ENCODE measurements at regions not wholly inside any gene's neighbourhood (a gene's known extent, or its start where the extent isn't known, plus 50 kb on each side); places are given as distances from the start of the nearest gene placed in this dataset.

GRCh38 chr12:84089356-84089755, 823.2 kb downstream of the SLC6A15 start:
- Mint-ChIP-seq H3K27ac (no peak overlapping the region), H3K4me1 (no peaks in the 10 kb centered on the region), H3K36me3 (no peaks in the 10 kb centered on the region), H3K9me3 (peaks cover 0 to 9% (median 4%) of the 10 kb centered on the region in 7 donors), H3K27me3 (ENCODE audit: low read depth in 3 of 3) (no peaks in the 10 kb centered on the region), H3K4me3 (no peak overlapping the region)
- Histone ChIP-seq H3K27ac (ENCODE audit: low read depth in 1 of 2, low read length in 2 of 2) (no peak overlapping the region), H3K4me1 (ENCODE audit: control insufficient read depth in 1 of 2, insufficient read depth in 2 of 2, low read length in 2 of 2) (no peaks in the 10 kb centered on the region), H3K27me3 (ENCODE audit: control insufficient read depth in 2 of 2, insufficient read depth in 2 of 2, low read length in 2 of 2) (no peaks in the 10 kb centered on the region), H3K79me2 (ENCODE audit: insufficient read depth, low read length) (no peaks in the 10 kb centered on the region), H2AFZ (ENCODE audit: insufficient read depth, low read depth, low read length, poor library complexity, severe bottlenecking) (no peak overlapping the region), H3K4me2 (replicated peaks; ENCODE audit: extremely low read depth, low read length, poor library complexity, severe bottlenecking) (no peak overlapping the region), H4K20me1 (ENCODE audit: insufficient read depth, low read length) (no peaks in the 10 kb centered on the region), H3K9me3 (replicated peaks in 1 of 2; ENCODE audit: control insufficient read depth in 1 of 2, insufficient read depth in 1 of 2, low read length in 2 of 2) (peaks cover 0 to 10% of the 10 kb centered on the region in 2 donors), H3K9ac (ENCODE audit: insufficient read depth, low read length, poor library complexity, severe bottlenecking) (no peak overlapping the region), H3K36me3 (replicated peaks in 1 of 2; ENCODE audit: control insufficient read depth in 1 of 2, insufficient read depth in 2 of 2, low read length in 2 of 2) (no peaks in the 10 kb centered on the region), H3K4me3 (replicated peaks in 1 of 3; ENCODE audit: low read depth in 2 of 3, low read length in 3 of 3) (no peak overlapping the region)
- no peak for TF ChIP-seq CTCF (IDR thresholded peaks at IDR 0.05)
- no peak for DNase-seq
- intact Hi-C loops (cut with micrococcal nuclease): no loop called here
- 100% methylated on average over 1 of the region's 4 CpGs for WGBS (ENCODE audit: insufficient coverage)

- no peaks in the 10 kb centered on the region for H3K9me3 ChIP-seq (replicated peaks in 1 of 2; ENCODE audit: control insufficient read depth in 1 of 2, insufficient read depth in 1 of 2, low read length in 2 of 2)
- DNase-seq: no peak
- no peaks in the 10 kb centered on the region for H3K4me1 ChIP-seq (ENCODE audit: control insufficient read depth in 1 of 2, insufficient read depth in 2 of 2, low read length in 2 of 2)
- no peaks in the 10 kb centered on the region for H4K20me1 ChIP-seq (ENCODE audit: insufficient read depth, low read length)
- H3K27me3 ChIP-seq (ENCODE audit: control insufficient read depth in 2 of 2, insufficient read depth in 2 of 2, low read length in 2 of 2): no peaks in the 10 kb centered on the region
- no peak overlapping the region for H3K4me2 ChIP-seq (replicated peaks; ENCODE audit: extremely low read depth, low read length, poor library complexity, severe bottlenecking)
- no peak overlapping the region for H3K27ac ChIP-seq (ENCODE audit: low read depth in 1 of 2, low read length in 2 of 2)
- no peaks in the 10 kb centered on the region for H3K4me1 Mint-ChIP-seq
- no peak overlapping the region for H3K4me3 ChIP-seq (replicated peaks in 1 of 3; ENCODE audit: low read depth in 2 of 3, low read length in 3 of 3)
- H3K27me3 Mint-ChIP-seq (ENCODE audit: low read depth in 3 of 3): no peaks in the 10 kb centered on the region
- H3K27ac Mint-ChIP-seq: no peak overlapping the region
- H3K9ac ChIP-seq (ENCODE audit: insufficient read depth, low read length, poor library complexity, severe bottlenecking): no peak overlapping the region
- no peak overlapping the region for H3K4me3 Mint-ChIP-seq
- H3K79me2 ChIP-seq (ENCODE audit: insufficient read depth, low read length): no peaks in the 10 kb centered on the region
- WGBS (ENCODE audit: insufficient coverage): no CpG with 5 or more reads among the region's 3 CpGs
- no peak for TF ChIP-seq CTCF (IDR thresholded peaks at IDR 0.05)
- H3K9me3 Mint-ChIP-seq: peaks cover 0 to 4% (median 0%) of the 10 kb centered on the region in 7 donors
- H3K36me3 Mint-ChIP-seq: no peaks in the 10 kb centered on the region
- no peak overlapping the region for H2AFZ ChIP-seq (ENCODE audit: insufficient read depth, low read depth, low read length, poor library complexity, severe bottlenecking)
- no peaks in the 10 kb centered on the region for H3K36me3 ChIP-seq (replicated peaks in 1 of 2; ENCODE audit: control insufficient read depth in 1 of 2, insufficient read depth in 2 of 2, low read length in 2 of 2)
- intact Hi-C loops (cut with micrococcal nuclease): no loop called here
Measured at GRCh38 chr12:84085046-84085445, 827.6 kb downstream of the SLC6A15 start.

All from CD14-positive monocyte (primary cell).